T-helper 1 cell (primary cell): ENCODE measurements at regions not wholly inside any gene's neighbourhood (a gene's known extent, or its start where the extent isn't known, plus 50 kb on each side); places are given as distances from the start of the nearest gene placed in this dataset.

Source experiments
- DNase-seq, 5 donors: peaks; one replicate each; pipeline ENCODE4 v3.0.0-alpha.2; 2012 to 2020

DNA sequence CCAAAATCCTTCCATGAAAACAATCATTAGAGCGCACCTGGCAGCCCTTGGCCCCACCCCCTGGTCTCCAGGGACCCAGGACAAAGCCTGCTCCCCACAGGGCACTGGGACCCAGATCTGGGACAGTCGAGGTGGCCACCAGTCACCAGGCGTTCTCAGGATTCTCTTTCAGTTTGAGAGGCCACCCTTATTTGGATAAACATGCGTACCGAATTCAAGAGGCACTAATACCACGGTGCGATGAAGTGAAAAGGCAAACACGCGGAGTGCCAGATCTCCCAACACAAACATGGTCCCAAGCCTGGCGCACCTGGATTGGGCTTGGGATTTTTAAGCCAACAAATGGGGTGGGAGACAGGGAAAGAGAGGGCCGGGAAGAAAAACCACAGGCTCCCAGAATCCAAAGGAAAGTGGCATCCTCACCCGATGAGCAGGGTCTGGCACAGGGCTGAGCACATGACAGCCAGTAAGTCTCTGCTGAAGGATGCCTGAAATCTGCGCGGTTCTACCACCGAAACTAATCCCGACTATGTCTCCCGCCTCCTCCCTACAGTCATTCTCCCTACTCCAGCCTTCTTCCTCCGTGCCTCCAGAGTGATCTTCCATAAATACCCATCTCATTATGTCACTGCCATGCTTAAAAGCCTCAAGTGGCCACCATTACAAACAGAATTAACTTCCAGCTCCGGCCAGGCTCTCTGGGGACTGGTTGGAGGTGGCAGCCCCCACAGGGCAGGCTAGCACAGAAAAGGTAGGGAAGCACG lies 60.9 kb upstream of the KLHL29 start:
- no peak for DNase-seq

GRCh38 chr2:23326330-23326729 lies 58.6 kb upstream of the KLHL29 start:
- DNase-seq, result no peak

GRCh38 chr2:23327416-23327815 lies 57.6 kb upstream of the KLHL29 start:
- no peak for DNase-seq

GRCh38 chr2:23327887-23328286 lies 57.1 kb upstream of the KLHL29 start:
- DNase-seq, result no peak

DNA sequence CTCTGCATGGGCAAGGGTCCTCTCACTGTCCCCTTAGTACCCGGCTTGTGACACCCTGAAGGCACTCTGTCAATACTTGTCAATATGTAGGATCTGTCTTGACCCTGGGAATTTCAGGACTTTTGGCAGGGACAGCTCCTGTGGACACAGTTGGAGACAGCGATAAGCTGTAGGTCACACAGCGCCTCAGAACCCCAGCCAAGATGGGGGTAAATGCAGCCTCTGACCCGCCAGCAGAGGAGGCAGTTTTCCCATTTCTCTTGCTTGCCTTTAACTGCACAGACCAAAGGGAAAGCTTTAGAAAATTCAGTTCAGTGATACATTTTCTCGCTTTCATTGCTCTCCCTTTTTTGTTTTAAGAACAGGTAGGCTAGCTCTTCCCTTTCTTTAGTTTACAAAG lies 54.8 kb upstream of the KLHL29 start:
- DNase-seq, result no peak
